GM21381 (cell line): ENCODE measurements at regions not wholly inside any gene's neighbourhood (a gene's known extent, or its start where the extent isn't known, plus 50 kb on each side); places are given as distances from the start of the nearest gene placed in this dataset.

Source experiments
- ATAC-seq: cut with Tn5 transposase; IDR thresholded peaks from one replicate; pipeline ENCODE4 v1.9.1; 2021; ENCODE audit warnings: mild to moderate bottlenecking, moderate library complexity; ENCODE audit not compliant: unreplicated experiment

GRCh38 chr17:79506150-79506870, 104.5 kb downstream of the RBFOX3 start:
- no peak for ATAC-seq

GRCh38 chr17:79505199-79505598, 105.7 kb downstream of the RBFOX3 start:
- no peak for ATAC-seq

- no peak for ATAC-seq
Observed at GRCh38 chr17:79504181-79504605, 106.7 kb downstream of the RBFOX3 start.

- no peak for ATAC-seq
Observed at GRCh38 chr17:79503126-79503839, 107.6 kb downstream of the RBFOX3 start.

- no peak for ATAC-seq
Observed at GRCh38 chr17:79501910-79502309, 108.9 kb downstream of the RBFOX3 start.

GRCh38 chr17:79500745-79501618, 109.9 kb downstream of the RBFOX3 start:
- ATAC-seq = no peak

- no peak for ATAC-seq
Observed at GRCh38 chr17:79498854-79499253, 112.0 kb downstream of the RBFOX3 start.

- no peak for ATAC-seq
Observed at GRCh38 chr17:79497777-79498348, 113.0 kb downstream of the RBFOX3 start.

GRCh38 chr17:79496422-79497005, 114.3 kb downstream of the RBFOX3 start:
- ATAC-seq = no peak

GRCh38 chr17:79495665-79496064, 115.2 kb downstream of the RBFOX3 start:
- ATAC-seq = no peak

- ATAC-seq = no peak
Observed at GRCh38 chr17:79491006-79491405, 119.8 kb downstream of the RBFOX3 start.

- ATAC-seq = no peak
Observed at GRCh38 chr17:79490530-79490929, 120.3 kb downstream of the RBFOX3 start.

- ATAC-seq = no peak
Observed at GRCh38 chr17:79487149-79487548, 123.7 kb downstream of the RBFOX3 start.

GRCh38 chr17:79485991-79486390, 124.9 kb downstream of the RBFOX3 start:
- no peak for ATAC-seq

- ATAC-seq = no peak
Observed at GRCh38 chr17:79485419-79485985, 125.3 kb downstream of the RBFOX3 start.

- no peak for ATAC-seq
Observed at GRCh38 chr17:79484600-79485418, 126.0 kb downstream of the RBFOX3 start.

- ATAC-seq = no peak
Observed at GRCh38 chr17:79483842-79484241, 127.0 kb downstream of the RBFOX3 start.

- no peak for ATAC-seq
Observed at GRCh38 chr17:79482727-79483521, 127.9 kb downstream of the RBFOX3 start.

- ATAC-seq = no peak
Observed at GRCh38 chr17:79479876-79480275, 131.0 kb downstream of the RBFOX3 start.
